Activated naive CD4-positive, alpha-beta T cell (primary cell): ENCODE measurements at regions not wholly inside any gene's neighbourhood (a gene's known extent, or its start where the extent isn't known, plus 50 kb on each side); places are given as distances from the start of the nearest gene placed in this dataset.
"Not testable (repeated sequence)": the region's sequence is repeated elsewhere in the genome, so short reads cannot be mapped to it uniquely, and the experiment has no call there.

Experiments
- DNase-seq, 4 experiments: peaks; one replicate each; lab custom pipeline; 2025; lab: John Stamatoyannopoulos, UW

DNA sequence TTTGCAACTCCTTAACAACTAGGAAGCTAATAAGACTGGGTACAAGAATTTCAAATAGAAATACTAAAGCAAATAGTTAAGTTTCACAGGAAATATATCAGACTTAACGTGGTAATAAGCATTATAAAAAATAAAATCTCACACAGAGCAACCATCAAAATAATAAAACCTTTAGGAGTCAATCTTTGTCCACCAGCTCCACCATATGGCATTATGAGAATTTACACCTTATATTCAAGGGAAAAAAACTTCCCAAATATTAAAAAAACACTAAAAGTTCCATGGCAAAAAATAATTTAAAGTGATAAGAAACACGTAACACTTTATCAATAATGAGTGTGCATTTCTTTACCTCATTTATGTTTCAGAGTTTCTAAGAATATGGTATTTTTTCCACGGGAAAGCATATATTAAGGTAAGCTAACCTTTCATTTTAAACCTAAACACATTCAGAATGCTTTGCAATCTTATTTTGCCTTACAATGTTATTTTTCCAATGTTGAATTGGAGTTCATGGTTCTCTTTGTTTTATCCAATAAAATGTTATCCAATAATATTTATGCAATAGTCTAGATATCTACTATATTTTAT lies 423.2 kb upstream of the SGCG start:
- DNase-seq: no peak

DNA sequence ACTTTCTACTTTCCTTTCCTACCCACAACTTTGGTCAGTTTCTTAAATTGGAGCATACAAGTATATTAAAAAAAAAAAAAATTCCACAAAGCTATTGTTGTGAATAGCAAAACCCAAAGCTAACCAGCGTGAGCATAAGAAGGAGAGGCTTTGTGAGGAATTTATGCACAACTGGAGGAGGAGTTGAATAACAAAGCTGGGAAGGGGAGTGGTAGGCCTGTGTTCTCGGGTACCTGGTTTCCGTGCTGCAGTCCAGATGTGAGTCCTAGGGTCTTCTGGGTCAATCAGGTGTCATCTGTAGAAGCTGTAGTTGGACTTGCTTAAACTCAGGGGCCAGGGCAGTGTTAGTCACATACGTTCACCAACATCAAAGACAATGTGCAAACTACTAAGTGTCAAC lies 422.5 kb upstream of the SGCG start:
- no peak for DNase-seq

DNA sequence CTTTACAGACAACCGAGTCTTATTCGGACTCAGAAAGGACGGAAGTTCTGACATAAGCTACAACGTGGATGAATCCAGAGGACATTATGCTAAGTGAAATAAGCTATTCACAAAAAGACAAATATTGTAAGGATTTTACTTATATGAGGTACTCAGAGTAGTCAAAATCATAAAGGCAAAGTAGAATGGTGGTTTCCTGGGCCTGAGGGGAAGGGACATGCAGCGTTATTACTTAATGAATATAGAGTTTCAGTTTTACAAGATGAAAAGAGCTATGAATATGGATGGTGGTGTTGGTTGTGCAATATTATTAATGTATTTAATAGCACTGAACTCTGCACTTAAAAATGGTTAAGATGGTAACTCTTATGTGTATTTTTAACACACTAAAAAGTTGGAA lies 419.1 kb upstream of the SGCG start:
- DNase-seq: no peak

DNA sequence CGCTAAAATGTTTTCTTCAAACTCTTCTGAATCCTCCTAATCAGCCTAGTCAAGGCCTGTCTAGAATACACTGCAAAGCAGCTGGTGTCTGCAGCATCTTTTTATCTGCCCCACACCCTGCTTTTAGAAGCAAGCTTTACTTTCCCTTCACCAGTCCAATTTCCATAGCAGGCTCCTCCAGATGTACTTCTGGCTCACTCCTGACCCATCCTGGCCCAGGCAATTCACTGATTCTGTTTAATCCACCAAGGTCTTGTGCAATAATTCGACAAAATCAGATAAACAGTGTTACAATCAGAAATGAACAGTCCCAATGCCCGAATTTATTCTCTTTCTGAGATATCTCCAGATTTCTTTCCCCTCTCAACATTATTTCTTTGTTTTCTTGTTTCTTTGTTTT lies 415.2 kb upstream of the SGCG start:
- no peak for DNase-seq

DNA sequence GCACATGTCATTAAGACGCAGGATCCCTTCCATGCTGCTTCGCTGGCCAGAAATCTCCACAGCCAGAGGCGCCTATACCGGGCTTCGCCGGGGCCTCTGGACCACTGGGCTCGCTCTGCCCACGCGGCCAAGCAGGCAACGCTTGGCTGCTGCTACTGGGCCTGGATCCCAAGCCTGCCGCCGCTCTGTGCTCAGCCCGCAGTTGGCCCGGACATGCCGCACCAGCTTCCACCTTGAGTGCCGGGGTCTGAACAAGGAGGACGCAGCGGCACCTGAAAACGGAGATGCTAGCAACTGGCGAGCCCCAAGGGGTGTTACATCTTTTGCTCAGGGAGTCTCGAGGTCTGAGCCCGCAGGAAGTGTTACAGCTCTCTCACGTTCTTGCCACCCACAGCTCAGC lies 409.9 kb upstream of the SGCG start:
- DNase-seq: no peak

DNA sequence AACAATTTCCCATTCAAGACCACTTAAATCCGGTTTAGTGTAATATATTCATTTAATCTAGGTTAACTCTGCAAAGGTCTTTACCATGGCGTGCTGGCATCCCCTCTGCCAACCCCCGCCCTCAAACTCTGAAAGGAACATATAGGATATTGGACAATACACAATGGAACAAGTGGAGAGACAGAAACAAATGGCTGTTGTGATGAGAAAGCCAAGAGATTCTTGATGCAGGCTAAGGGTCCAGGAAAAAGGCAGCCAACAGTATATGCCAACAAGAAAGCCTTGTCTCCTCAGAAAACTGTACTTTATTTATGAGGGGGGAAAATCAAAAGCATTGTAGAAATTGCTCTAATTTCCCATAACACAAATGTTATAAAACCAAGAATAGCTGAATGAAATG lies 407.3 kb upstream of the SGCG start:
- no peak for DNase-seq

DNA sequence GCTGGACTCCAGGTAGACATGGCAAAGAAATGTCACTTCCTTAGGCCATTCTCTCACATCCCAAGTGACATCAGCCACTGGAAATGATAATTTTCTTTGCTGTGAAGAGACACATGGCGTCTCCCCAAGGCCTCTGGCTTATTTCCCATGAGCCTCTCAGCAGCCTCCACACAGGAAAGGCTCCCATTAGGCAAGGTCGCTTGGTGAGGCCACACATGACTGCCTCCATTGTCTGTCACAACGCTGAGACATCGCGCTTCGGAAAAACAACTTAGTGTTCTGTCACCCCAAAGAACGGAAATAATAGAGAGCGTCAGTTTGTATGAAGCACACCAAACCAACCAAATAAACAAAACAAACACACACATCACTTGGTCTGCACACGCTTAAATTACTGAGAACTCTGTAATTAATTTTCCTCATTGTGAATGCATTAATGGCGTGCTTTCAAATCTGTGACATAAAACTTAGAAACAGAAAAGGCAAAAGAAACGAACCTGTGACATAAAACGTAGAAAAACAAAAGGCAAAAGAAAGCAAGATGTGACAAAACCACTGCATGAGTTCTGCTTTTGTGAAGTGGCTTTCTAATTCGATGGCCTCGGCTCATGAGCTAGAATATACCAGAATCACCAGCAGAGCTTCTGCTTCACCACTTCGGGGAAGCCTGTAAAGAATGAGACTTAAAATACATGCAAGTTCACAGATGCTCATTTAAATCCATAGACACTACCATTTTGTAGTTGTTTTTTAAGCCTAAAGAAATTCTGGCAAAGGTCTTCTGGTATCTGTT lies 404.2 kb upstream of the SGCG start:
- no peak for DNase-seq

DNA sequence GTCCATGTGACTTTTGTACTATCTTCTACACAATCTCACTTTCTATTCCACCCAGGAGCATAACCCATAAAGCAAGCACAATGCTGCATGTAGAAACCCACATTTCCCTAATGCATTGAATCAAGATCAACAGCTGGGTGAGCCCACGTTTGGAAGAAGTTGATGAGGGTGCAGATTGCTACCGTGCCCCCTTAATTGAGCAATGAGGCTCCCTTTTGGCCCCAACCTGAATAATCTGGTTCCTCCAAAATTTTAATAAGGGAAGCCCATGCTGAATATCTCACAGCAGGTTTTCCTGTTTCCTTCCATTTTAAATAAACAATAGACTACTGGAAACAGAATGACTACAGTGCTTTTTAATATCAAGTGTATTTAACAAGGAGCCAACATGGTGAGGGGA lies 403.6 kb upstream of the SGCG start:
- DNase-seq: no peak

DNA sequence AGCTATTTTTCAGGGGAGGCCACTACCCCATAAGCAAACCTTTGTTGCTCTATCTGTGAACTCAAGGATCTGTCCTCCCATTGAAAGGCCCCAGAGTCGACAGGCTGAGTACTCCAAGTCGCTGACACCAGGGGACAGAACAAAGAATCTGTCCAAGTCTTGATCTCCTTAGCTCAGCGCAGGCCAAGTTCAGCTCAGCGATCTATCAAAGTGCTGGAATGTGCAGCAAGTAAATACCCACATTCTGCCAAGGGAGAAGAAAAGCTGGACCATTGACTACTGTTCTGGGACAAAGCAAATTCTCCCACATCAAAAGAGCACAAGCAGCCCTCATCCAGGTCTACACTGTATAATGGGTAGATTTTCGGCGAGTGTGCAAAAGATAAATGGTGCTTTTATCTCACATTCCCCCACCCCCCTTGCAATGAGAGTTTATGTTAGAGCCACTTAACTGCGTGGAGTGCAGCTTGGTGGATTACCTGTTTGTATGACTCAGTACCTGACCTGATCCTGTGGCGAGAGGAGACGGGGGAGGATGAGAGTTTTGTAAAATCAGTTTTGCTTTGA lies 391.7 kb upstream of the SGCG start:
- no peak for DNase-seq

DNA sequence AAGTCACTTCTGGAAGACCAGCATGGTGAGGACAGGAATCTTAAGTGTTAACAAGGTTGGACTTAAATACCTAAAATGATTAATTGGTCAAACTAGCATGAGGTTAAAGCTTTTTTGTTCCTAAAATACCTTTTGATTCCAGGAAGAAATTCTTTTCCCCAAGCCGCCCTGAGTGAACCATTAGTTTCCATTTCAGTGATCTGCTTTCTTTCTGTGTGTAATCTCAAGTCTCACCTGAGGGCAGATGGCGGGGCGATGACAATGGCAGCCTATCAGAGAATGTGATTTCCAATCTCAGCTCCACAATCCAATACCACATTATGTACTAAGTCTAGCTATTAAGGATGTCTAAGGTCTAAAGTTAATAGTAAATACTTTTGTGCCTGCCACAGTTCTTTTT lies 390.9 kb upstream of the SGCG start:
- DNase-seq: no peak

DNA sequence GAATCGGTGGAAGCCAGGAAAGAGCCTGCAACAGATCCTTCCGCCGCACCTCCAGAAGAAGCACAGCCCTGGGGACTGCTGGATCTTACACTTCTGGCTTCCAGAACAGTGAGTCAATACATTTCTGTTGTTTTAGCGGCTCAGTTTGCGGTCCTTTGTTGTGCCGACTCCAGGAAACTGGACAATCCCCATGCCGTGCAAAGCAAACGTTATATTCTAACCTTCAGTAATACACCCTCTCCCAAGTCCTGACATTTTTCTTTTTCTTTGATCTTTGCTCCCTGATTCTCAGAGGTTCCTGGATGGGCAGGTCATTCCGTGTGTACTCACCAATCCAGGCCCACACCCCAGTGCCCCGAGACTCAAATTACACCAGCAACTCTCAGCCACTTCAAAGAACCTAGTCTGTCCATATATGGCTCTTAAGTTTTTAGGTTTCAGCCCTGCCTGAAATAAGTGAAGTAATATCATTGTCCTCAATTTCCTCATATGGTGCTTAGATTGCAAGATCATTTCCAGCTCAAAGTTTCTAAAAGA lies 387.1 kb upstream of the SGCG start:
- DNase-seq: no peak

DNA sequence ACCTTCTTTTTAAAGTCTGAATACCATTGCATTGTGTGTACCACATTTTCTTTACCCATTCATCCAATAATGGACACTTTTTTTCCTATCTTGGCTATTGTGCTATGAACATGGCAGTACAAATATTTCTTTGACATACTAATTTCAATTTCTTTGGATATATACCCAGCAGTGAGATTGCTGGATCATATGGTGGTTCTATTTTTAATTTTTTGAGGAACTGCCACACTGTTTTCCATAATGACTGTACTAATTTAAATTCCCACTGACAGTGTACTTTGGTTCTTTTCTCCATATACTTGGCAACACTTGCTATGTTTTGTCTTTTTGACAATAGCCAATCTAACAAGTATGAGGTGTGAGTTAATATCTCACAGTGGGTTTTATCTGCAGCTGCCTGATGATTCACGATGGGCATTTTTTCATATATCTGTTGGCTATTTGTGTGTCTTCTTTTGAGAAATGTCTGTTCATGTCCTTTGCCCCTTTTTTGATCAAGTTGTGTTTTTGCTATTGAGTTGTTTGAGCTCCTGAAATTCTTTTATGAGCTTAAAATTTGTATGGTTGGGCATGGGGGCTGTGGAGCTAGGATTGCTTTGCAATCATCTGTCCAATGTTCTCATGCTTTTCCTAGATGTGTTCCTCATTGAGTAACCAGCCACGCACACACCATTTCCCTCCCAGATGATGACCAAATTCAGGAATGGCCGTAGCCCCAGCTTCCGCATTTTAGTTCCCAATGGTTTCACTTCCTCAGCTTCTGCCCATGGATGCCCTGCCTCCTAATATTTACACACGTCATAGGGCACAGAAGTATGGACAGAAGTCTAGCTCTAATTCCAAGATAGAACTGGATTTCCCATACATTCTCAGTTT lies 380.0 kb upstream of the SGCG start:
- DNase-seq: no peak

DNA sequence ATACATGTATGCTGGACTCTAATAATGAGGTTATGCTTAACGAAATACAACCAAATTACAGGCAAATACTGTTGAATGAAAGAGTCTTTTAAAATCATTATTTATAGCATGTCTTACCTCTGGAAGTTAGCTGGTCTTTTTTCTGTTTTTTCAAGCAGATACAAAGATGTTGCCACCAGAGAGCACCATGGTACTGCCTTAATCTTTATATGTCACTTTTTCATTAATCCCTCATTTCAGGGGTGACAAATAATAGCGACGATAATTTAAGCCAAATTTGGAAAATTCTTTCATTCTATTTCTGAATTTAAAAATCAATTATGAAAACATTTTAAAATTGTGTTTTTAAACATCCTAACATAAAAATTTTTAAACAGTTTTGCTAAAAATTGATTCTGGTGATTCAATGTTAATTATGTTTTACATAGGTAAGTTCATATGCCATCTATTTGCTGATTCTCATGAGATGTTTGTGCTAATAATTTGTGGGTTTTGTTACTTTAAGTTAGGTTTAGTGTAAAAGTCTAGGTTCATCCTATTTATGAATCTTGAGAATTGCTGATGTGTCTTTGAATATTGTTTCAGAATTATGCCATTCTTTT lies 379.3 kb upstream of the SGCG start:
- no peak for DNase-seq

DNA sequence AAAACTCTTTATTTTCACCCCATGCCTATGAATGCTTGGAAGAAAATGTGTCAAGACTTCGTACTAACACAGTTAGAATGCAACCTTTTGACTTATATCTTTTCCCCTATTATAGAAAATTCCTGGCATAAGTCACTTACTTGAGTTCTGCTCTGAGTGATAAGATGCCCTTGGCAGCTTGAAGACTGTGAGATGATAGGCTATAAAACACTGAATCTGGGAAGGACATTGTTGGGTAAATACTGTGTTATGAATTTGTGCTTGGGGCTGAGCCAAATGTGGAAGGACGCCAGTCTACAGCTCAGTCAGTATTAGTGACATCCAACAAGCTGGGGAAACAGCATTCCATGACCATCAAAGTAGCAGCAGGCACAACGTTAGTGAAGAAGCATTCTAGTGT lies 368.0 kb upstream of the SGCG start:
- DNase-seq: no peak

DNA sequence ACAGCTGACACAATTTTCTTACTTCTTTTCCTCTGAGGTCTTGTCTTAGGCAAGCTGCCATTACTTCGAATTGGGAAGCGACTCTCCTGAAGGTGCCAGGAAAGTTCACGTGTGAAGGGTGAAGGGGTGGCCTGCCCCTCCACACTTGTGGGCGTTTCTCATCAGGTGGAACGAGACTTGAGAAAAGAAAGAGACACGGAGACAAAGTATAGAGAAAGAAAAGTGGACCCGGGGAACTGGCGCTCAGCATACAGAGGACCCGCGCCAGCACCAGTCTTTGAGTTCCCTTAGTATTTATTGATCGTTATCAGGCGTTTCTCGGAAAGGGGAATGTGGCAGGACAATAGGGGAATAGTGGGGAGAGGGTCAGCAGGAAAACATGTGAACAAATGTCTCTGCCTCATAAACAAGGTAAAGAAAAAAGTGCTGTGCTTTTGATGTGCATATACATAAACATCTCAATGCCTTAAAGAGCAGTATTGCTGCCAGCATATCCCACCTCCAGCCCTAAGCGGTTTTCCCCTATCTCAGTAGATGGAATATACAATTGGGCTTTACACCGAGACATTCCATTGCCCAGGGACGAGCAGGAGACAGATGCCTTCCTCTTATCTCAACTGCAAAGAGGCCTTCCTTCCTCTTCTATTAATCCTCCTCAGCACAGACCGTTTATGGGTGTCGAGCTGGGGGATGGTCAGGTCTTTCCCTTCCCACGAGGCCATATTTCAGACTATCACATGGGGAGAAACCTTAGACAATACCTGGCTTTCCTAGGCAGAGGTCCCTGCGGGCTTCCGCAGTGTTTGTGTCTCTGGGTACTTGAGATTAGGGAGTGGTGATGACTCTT lies 367.0 kb upstream of the SGCG start:
- not testable (repeated sequence) for DNase-seq

DNA sequence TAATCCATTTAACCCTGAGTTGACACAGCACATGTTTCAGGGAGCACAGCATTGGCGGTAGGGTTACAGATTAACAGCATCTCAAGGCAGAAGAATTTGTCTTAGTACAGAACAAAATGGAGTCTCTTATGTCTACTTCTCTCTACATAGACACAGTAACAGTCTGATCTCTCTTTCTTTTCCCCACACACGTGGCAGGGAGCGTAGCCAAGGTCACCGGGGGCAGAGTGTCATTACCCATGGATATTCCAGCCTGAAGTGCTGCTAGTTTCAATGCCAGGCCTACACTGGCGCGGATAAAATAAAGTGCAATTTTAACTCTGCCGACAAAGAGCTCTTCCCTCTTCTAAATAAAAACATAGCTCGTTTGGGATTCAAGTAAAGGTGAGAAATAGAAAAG lies 366.3 kb upstream of the SGCG start:
- not testable (repeated sequence) for DNase-seq

DNA sequence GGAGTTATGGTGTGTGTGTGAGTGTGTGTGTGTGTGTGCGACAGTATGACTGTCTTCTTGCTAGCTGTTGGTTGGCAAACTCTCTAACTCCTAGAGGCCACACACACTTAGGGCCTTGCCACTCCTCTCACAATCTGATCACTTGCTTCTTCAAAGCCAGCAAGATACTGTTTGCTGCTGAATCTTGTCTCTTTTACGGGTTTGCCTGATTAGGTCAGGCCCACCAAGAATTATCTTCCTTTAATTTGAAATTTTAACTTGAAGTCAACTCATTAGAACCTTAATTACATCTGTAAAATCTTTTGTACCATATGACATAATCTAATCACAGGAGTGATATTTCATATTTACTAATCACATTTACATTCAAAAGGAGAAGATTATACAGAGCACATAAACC lies 359.2 kb upstream of the SGCG start:
- DNase-seq: no peak

DNA sequence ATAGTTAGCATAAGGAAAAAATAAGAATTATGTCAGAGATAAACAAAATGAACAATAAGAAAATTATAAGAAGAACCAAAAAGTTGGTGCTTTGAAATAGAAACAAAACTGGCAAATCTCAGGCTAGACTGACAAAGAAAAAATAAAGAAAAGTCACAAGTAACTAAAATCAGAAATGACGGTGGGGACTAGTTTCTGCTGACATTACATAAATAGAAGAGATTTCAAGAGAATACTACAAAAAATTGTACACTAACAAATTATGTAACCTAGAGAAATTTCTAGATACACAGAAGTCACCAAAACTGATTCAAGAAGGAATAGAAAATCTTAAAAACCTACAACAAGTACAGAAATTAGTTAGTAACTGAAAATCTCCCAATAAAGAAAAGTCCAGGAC lies 355.6 kb upstream of the SGCG start:
- no peak for DNase-seq

DNA sequence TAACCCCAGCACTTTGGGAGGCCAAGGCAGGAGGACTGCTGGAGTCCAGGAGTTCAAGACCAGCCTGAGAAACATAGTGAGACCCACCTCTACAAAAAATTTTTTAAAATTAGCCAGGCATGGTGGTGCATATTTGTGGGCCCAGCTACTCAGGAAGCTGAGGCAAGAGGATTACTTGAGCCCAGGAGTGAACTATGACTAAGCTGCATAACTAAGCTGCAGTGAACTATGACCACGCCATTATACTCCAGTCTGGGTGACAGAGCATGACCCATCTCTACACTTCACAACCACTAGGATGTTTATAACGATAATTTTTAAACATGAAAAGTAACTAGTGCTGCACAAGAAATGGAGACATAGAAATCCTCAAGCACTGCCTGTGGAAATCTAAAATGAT lies 352.7 kb upstream of the SGCG start:
- DNase-seq: no peak

DNA sequence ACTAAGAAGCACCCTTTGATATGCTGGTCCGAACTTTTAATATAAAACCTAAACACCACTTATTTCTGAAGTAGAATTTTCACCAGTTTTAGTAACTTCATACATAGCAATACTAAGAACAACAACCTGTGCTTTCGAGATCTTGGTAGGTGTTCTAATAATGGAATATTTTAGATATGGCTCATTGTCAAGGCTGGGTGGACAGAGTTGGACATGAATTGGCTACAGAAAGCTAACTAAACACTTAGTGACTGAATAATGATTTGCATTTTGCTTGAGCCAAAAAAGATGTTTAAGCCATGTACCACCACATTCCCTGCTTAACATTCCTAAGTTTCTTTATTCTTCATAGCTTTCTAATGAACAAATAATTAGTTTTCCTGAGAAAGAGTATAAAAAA lies 344.3 kb upstream of the SGCG start:
- DNase-seq: no peak

DNA sequence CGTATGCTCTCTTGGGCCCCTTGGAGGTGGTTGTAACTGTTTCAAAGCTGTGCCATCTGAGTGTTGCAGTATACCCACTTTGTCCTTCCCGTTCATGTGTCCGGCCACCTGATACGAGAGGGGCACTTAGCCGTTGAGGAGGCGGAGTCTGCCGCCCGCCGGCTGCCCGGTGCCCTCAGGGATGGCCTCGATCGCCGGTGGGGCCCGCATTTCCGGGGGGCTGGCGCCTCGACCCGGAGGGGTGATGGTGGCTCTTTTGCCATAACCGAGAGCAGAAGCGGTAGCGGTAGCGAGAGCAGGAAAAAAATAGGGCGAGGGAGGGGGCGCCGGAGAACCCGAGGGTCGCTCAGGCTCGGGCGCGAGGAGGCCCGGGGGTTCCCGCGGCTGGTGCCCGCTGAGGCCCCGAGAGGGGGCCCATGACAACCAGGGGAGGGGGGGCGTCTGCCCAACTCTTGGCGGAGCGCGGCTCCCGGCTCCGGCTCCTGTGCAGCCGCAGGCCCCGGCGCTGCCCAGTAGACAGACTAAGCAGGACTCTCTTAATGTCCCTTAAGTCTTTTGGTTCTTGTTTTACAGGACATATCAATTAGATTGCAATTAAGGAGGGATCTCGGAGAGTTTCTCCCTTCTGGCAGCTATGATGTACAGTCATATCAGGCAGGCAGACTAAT lies 342.7 kb upstream of the SGCG start:
- no peak for DNase-seq
